OCI-LY3 (cell line): ENCODE measurements at regions not wholly inside any gene's neighbourhood (a gene's known extent, or its start where the extent isn't known, plus 50 kb on each side); places are given as distances from the start of the nearest gene placed in this dataset.

Experiments
- H2AFZ ChIP-seq: fragments of 200-600, 300-600 bp; shearing (Covaris generic); 2 replicates; pipeline ENCODE4 v1.6.0; 2014; ENCODE audit warnings: antibody characterized with exemption, low read depth, low read length
- H3K27ac ChIP-seq: fragments of 200-600, 300-600 bp; sonication (generic); 2 replicates; pipeline ENCODE4 v1.5.1; 2014; ENCODE audit warnings: mild to moderate bottlenecking, low read length, moderate library complexity, mixed read lengths
- H3K27me3 ChIP-seq: fragments of 200-600, 300-600 bp; sonication (generic); 2 replicates; pipeline ENCODE4 v1.6.1; 2014; ENCODE audit warnings: low read depth, low read length, mixed read lengths
- H3K36me3 ChIP-seq: fragments of 200-600, 300-600 bp; sonication (generic); replicated peaks from 2 replicates; pipeline ENCODE3; 2014; ENCODE audit warnings: low read depth, low read length, mixed read lengths
- H3K4me1 ChIP-seq: fragments of 300-600, 200-600 bp; sonication (generic); 2 replicates; pipeline ENCODE4 v1.6.1; 2014; ENCODE audit warnings: low read length, mixed read lengths
- H3K4me2 ChIP-seq: fragments of 200-600, 300-600 bp; sonication (generic); 2 replicates; pipeline ENCODE4 v1.6.1; 2014; ENCODE audit warnings: low read length, mixed read lengths
- H3K4me3 ChIP-seq: fragments of 300-600, 200-600 bp; sonication (generic); 2 replicates; pipeline ENCODE4 v1.5.1; 2014; ENCODE audit warnings: antibody characterized with exemption, mild to moderate bottlenecking, low read length, moderate library complexity
- H3K79me2 ChIP-seq: fragments of 300-600, 200-600 bp; shearing (Covaris generic); 2 replicates; pipeline ENCODE4 v1.6.1; 2014; ENCODE audit warnings: mild to moderate bottlenecking, low read length, mixed read lengths
- H3K9ac ChIP-seq: fragments of 300-600, 200-600 bp; shearing (Covaris generic); 2 replicates; pipeline ENCODE4 v1.6.0; 2014; ENCODE audit warnings: mild to moderate bottlenecking, low read length, moderate library complexity
- H3K9me3 ChIP-seq: fragments of 200-600, 300-600 bp; shearing (Covaris generic); 2 replicates; pipeline ENCODE4 v1.6.1; 2014; ENCODE audit warnings: low read length, mixed read lengths; ENCODE audit not compliant: insufficient read depth
- H4K20me1 ChIP-seq: fragments of 200-600, 300-600 bp; sonication (generic); 2 replicates; pipeline ENCODE4 v1.6.1; 2016; ENCODE audit warnings: low read length, mixed read lengths; ENCODE audit not compliant: insufficient read depth
- CTCF ChIP-seq: fragments of 200-600, 300-600 bp; sonication (generic); IDR thresholded peaks from 2 replicates; pipeline ENCODE4 v1.5.1; 2014; ENCODE audit warnings: antibody characterized with exemption, low read length, low read depth
- EZH2phosphoT487 ChIP-seq: fragments of 200-600 bp; shearing (Covaris generic); IDR thresholded peaks from 2 replicates; pipeline ENCODE4 v1.6.1; 2018; ENCODE audit warnings: antibody characterized with exemption, mixed run types, low read depth

- no peak overlapping the region for H2AFZ ChIP-seq
- H3K4me3 ChIP-seq: no peak overlapping the region
These were observed 172.3 kb downstream of the LYPLAL1 start for GRCh38 chr1:219345953-219346352.

GRCh38 chr1:219342836-219343235 lies 169.2 kb downstream of the LYPLAL1 start:
- no peak overlapping the region for H3K4me2 ChIP-seq
- no peaks in the 10 kb centered on the region for H3K4me1 ChIP-seq
- no peaks in the 10 kb centered on the region for H4K20me1 ChIP-seq
- TF ChIP-seq CTCF (no peak), EZH2phosphoT487 (no peak)
- no peak overlapping the region for H2AFZ ChIP-seq
- H3K9me3 ChIP-seq: peaks cover 16% of the 10 kb centered on the region
- H3K9ac ChIP-seq: no peak overlapping the region
- H3K27ac ChIP-seq: no peak overlapping the region
- H3K36me3 ChIP-seq: no peaks in the 10 kb centered on the region
- no peak overlapping the region for H3K4me3 ChIP-seq
- no peaks in the 10 kb centered on the region for H3K79me2 ChIP-seq
- H3K27me3 ChIP-seq: no peaks in the 10 kb centered on the region

More at GRCh38 chr1:219345953-219346352, 172.3 kb downstream of the LYPLAL1 start:
- Histone ChIP-seq H3K79me2 (no peaks in the 10 kb centered on the region), H3K36me3 (no peaks in the 10 kb centered on the region), H3K9me3 (peaks cover 16% of the 10 kb centered on the region), H3K9ac (no peak overlapping the region), H3K27ac (no peak overlapping the region), H3K4me1 (no peaks in the 10 kb centered on the region), H4K20me1 (no peaks in the 10 kb centered on the region), H3K4me2 (no peak overlapping the region), H3K27me3 (0 out of 2 replicates have a peak, but pooled peaks cover 2% of the 10 kb centered on the region)
- no peak for TF ChIP-seq CTCF
- no peak for TF ChIP-seq EZH2phosphoT487

- H3K27ac ChIP-seq: no peak overlapping the region
- H3K9me3 ChIP-seq: peaks cover 5% of the 10 kb centered on the region
- H3K9ac ChIP-seq: no peak overlapping the region
- no peaks in the 10 kb centered on the region for H4K20me1 ChIP-seq
- no peaks in the 10 kb centered on the region for H3K4me1 ChIP-seq
- no peaks in the 10 kb centered on the region for H3K36me3 ChIP-seq
- no peak for TF ChIP-seq EZH2phosphoT487
- no peak for TF ChIP-seq CTCF
- H3K27me3 ChIP-seq: no peaks in the 10 kb centered on the region
- H2AFZ ChIP-seq: no peak overlapping the region
- no peak overlapping the region for H3K4me3 ChIP-seq
- H3K4me2 ChIP-seq: no peak overlapping the region
- H3K79me2 ChIP-seq: no peaks in the 10 kb centered on the region
These were observed 167.1 kb downstream of the LYPLAL1 start for GRCh38 chr1:219340796-219341195.

GRCh38 chr1:219339466-219339865 lies 165.8 kb downstream of the LYPLAL1 start:
- Histone ChIP-seq H3K9me3 (no peaks in the 10 kb centered on the region; the same call in 1 of the 2 replicates), H3K9ac (no peak overlapping the region), H3K4me1 (no peaks in the 10 kb centered on the region), H3K27ac (no peak overlapping the region), H3K79me2 (no peaks in the 10 kb centered on the region), H3K27me3 (no peaks in the 10 kb centered on the region), H2AFZ (no peak overlapping the region), H4K20me1 (no peaks in the 10 kb centered on the region), H3K4me3 (no peak overlapping the region), H3K36me3 (no peaks in the 10 kb centered on the region), H3K4me2 (no peak overlapping the region)
- no peak for TF ChIP-seq CTCF
- TF ChIP-seq EZH2phosphoT487: no peak
